Fibroblast of lung (primary cell): ENCODE measurements at regions not wholly inside any gene's neighbourhood (a gene's known extent, or its start where the extent isn't known, plus 50 kb on each side); places are given as distances from the start of the nearest gene placed in this dataset.

ENCODE experiments used
- EZH2 ChIP-seq: IDR thresholded peaks from 2 replicates; pipeline ENCODE4 v1.5.1; 2012; ENCODE audit warnings: low read length, control low read depth, mild to moderate bottlenecking; ENCODE audit errors: missing control alignments
- TF ChIP-seq, protein P1 (sequence below), 2 donors: IDR thresholded peaks in 1 of 2; conservative IDR thresholded peaks in 1 of 2; 1 replicate in 1 of 2; 2 replicates in 1 of 2; pipeline ENCODE4 v1.5.1; 2011 to 2012; ENCODE audit warnings: low read length in 2 of 2, control low read depth in 1 of 2, inconsistent platforms in 1 of 2, low read depth in 1 of 2, mild to moderate bottlenecking in 1 of 2

DNA sequence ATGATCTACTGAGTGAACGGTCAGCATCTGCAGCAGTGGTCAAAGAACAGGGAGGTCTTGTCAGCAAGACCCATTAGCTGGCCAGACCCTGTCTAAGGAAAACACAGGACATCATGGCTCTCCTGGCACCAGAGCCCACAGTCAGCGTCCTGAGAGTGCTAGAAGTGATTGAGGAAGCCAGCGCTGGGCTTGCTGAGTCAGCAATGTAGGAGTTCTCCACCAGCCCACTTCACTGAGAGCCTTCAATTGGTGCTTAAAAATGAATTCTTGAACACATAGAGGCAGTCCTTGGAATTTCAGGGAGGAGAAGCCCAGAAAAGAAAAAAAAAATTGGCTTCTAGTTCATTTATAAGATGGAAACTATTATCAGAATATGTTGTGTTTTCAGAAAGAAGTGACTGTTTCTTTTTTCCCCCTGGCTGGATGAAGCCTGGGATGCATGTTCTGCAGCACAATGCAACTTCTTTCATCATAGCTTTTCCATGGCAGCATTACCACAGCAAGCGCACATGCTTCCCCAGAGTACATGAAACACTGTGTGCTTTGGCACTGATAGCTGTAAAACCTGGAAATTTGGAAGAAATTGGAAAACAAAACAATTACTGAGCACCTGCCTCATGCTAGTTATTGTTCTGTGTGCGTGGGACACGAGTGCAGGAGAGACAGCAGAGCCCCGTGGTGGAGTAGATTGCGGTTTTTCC is 899.9 kb downstream of the C6orf118 start:
- TF ChIP-seq, protein P1, sequence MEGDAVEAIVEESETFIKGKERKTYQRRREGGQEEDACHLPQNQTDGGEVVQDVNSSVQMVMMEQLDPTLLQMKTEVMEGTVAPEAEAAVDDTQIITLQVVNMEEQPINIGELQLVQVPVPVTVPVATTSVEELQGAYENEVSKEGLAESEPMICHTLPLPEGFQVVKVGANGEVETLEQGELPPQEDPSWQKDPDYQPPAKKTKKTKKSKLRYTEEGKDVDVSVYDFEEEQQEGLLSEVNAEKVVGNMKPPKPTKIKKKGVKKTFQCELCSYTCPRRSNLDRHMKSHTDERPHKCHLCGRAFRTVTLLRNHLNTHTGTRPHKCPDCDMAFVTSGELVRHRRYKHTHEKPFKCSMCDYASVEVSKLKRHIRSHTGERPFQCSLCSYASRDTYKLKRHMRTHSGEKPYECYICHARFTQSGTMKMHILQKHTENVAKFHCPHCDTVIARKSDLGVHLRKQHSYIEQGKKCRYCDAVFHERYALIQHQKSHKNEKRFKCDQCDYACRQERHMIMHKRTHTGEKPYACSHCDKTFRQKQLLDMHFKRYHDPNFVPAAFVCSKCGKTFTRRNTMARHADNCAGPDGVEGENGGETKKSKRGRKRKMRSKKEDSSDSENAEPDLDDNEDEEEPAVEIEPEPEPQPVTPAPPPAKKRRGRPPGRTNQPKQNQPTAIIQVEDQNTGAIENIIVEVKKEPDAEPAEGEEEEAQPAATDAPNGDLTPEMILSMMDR (conservative IDR thresholded peaks at IDR 0.05 in 1 of 2, IDR thresholded peaks at IDR 0.05 in 1 of 2; ENCODE audit: low read depth in 1 of 2, low read length in 2 of 2): no peak
- TF ChIP-seq EZH2: no peak
